Stimulated activated CD4-positive, alpha-beta T cell treated with anti-CD3 and anti-CD28 coated beads, Interleukin-1b, Interleukin-23, amount 100 ng/mL, for 24 hours (primary cell): ENCODE measurements at regions not wholly inside any gene's neighbourhood (a gene's known extent, or its start where the extent isn't known, plus 50 kb on each side); places are given as distances from the start of the nearest gene placed in this dataset.

ENCODE experiments used
- DNase-seq, 4 experiments: peaks; one replicate each; pipeline ENCODE4 v3.0.0-alpha.2; 2020; ENCODE audit warnings: low read depth in 4 of 4, low spot score in 1 of 4

- no peak for DNase-seq
Measured at GRCh38 chr12:125417446-125417845, 352.2 kb downstream of the AACS start.

GRCh38 chr12:125418902-125419564 is 353.8 kb downstream of the AACS start:
- DNase-seq: no peak

- DNase-seq: no peak
Measured at GRCh38 chr12:125424909-125425308, 359.7 kb downstream of the AACS start.

- DNase-seq: no peak
Measured at GRCh38 chr12:125431516-125431915, 366.3 kb downstream of the AACS start.

GRCh38 chr12:125434131-125434530 is 368.9 kb downstream of the AACS start:
- DNase-seq: no peak

- DNase-seq: no peak
Measured at GRCh38 chr12:125434936-125435443, 369.8 kb downstream of the AACS start.

GRCh38 chr12:125435871-125436270 is 370.6 kb downstream of the AACS start:
- no peak for DNase-seq

GRCh38 chr12:125436686-125437085 is 371.5 kb downstream of the AACS start:
- DNase-seq: no peak

GRCh38 chr12:125440399-125440798 is 375.2 kb downstream of the AACS start:
- no peak for DNase-seq

- no peak for DNase-seq
Measured at GRCh38 chr12:125443341-125443740, 378.1 kb downstream of the AACS start.

- DNase-seq: no peak
Measured at GRCh38 chr12:125451408-125451807, 386.2 kb downstream of the AACS start.

GRCh38 chr12:125453751-125454150 is 388.5 kb downstream of the AACS start:
- no peak for DNase-seq

GRCh38 chr12:125454291-125454690 is 389.1 kb downstream of the AACS start:
- DNase-seq: no peak

GRCh38 chr12:125454786-125455480 is 389.7 kb downstream of the AACS start:
- DNase-seq: no peak

GRCh38 chr12:125455556-125455955 is 390.3 kb downstream of the AACS start:
- DNase-seq: no peak

GRCh38 chr12:125458552-125459268 is 393.5 kb downstream of the AACS start:
- no peak for DNase-seq

GRCh38 chr12:125461831-125462230 is 396.6 kb downstream of the AACS start:
- DNase-seq: no peak

- DNase-seq: no peak
Measured at GRCh38 chr12:125463386-125463785, 398.2 kb downstream of the AACS start.

GRCh38 chr12:125467363-125467762 is 402.1 kb downstream of the AACS start:
- no peak for DNase-seq

GRCh38 chr12:125469683-125470082 is 404.4 kb downstream of the AACS start:
- DNase-seq: no peak

- no peak for DNase-seq
Measured at GRCh38 chr12:125470838-125471783, 405.9 kb downstream of the AACS start.
